ENCODE measurements at regions not wholly inside any gene's neighbourhood (a gene's known extent, or its start where the extent isn't known, plus 50 kb on each side); places are given as distances from the start of the nearest gene placed in this dataset.

- ATAC-seq (no peak), DNase-seq (ENCODE audit: low read depth, low spot score) (no peak)
- POLR2A ChIA-PET: no interaction called here
- Histone ChIP-seq H3K4me1 (ENCODE audit: control insufficient read depth, insufficient read depth, low read length) (no peaks in the 10 kb centered on the region), H3K9me3 (ENCODE audit: control insufficient read depth, insufficient read depth, low read depth, low read length) (no peaks in the 10 kb centered on the region), H3K4me3 (ENCODE audit: low read depth in 2 of 2, low read length in 2 of 2) (no peak overlapping the region), H3K27ac (ENCODE audit: low read length) (no peak overlapping the region), H3K36me3 (ENCODE audit: control insufficient read depth, insufficient read depth, low read length) (no peaks in the 10 kb centered on the region), H3K27me3 (ENCODE audit: control insufficient read depth, insufficient read depth, low read length) (no peaks in the 10 kb centered on the region)
- intact Hi-C loops (cut with micrococcal nuclease; ENCODE audit: unreplicated experiment) (no loop called here), in situ Hi-C loops (cut with HindIII; ENCODE audit: low pct_unique_long_range_greater_than_20kb, low sequenced_read_pairs) (no loop called here)
- no TSS peak for BruUV-seq (replicated peaks)
- TF ChIP-seq REST (IDR thresholded peaks at IDR 0.05; ENCODE audit: insufficient read depth in 1 of 2, low read depth in 2 of 2, low read length in 1 of 2) (no peak), SIN3A (IDR thresholded peaks at IDR 0.05; ENCODE audit: borderline replicate concordance, insufficient read depth, low read depth, low read length) (no peak), POLR2AphosphoS5 (IDR thresholded peaks at IDR 0.05; ENCODE audit: low read depth, low read length) (no peak), CTCF (IDR thresholded peaks at IDR 0.05) (no peak), TCF7L2 (IDR thresholded peaks at IDR 0.05; ENCODE audit: low read depth, low read length) (no peak)
- CTCF ChIA-PET: no interaction called here
Observed at GRCh38 chrX:54695816-54696487, 102.1 kb downstream of the ITIH6 start.
